H7 (cell line): ENCODE measurements at regions not wholly inside any gene's neighbourhood (a gene's known extent, or its start where the extent isn't known, plus 50 kb on each side); places are given as distances from the start of the nearest gene placed in this dataset.

Experiments used
- DNase-seq: peaks from one replicate; pipeline ENCODE4 v3.0.0; 2012
- H3K27me3 ChIP-seq: 2 replicates; pipeline ENCODE4 v1.6.0; 2011; ENCODE audit warnings: mild to moderate bottlenecking, low read length; ENCODE audit not compliant: control insufficient read depth, insufficient read depth
- H3K36me3 ChIP-seq: replicated peaks from 2 replicates; pipeline ENCODE4 v1.5.1; 2011; ENCODE audit warnings: low read length; ENCODE audit not compliant: control insufficient read depth, insufficient read depth
- H3K4me3 ChIP-seq: 2 replicates; pipeline ENCODE4 v1.5.1; 2011; ENCODE audit warnings: low read depth, mild to moderate bottlenecking, control low read depth, low read length, moderate library complexity; ENCODE audit not compliant: insufficient read depth

DNA sequence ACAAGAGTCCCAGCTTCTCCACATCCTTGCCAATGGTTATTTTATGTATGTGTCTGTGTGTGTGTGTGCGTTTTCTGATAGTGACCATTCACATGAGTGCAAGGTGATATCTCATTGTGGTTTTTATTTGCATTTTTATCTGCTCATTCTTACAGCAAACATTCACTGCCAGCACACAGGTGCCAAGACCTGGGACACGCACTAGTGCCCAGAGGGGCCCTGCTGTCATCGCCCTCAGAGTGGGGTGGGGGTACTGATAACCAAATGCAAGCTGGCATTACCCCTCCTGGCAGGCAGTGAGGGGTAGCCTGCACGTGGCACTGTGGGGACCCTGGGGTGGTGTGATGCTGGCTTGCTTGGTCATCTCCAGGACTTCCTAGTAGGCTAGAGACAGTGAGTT lies 285.4 kb downstream of the LPIN1 start:
- Histone ChIP-seq H3K27me3 (no peaks in the 10 kb centered on the region), H3K4me3 (no peak overlapping the region), H3K36me3 (no peaks in the 10 kb centered on the region)
- DNase-seq: no peak

DNA sequence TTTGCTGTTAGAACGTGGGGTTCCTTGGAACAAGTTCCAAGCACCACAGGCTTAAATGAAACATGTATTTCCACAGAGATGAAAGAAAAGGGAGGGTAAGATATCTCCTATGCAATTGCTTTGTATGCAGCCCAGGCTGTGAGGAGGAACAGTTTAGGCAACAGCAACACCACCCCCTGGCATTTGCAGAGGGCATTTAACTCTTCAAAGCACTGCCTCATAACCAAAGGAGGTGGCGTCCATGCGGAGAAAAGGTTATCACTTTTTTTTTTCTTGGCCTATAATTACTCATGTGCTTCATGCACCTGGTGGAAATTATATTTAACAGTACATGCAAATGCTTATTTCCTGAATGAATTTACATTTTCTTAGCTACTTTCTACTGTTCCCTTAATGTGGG lies 286.0 kb downstream of the LPIN1 start:
- Histone ChIP-seq H3K27me3 (no peaks in the 10 kb centered on the region), H3K36me3 (no peaks in the 10 kb centered on the region), H3K4me3 (no peak overlapping the region)
- peak; percentile 25 for DNase-seq

DNA sequence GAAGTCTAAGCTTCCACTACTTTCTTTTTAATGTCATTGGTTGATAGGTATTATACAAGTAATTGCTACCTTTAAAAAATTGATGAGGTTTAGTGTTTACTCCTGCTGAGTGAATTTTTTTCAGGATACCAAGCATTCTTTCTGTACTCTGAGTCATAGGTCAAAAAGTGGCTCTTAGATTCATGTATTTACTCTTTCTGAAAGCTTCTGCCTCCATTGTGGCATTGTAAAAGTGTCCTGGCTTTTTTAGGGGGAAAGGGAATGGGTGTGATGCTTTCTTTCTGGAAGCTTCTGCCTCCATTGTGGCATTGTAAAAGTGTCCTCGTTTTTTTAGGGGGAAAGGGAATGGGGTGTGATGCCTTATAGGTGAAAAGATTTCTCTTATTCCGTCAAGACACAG lies 286.5 kb downstream of the LPIN1 start:
- DNase-seq: no peak
- Histone ChIP-seq H3K27me3 (no peaks in the 10 kb centered on the region), H3K36me3 (no peaks in the 10 kb centered on the region), H3K4me3 (no peak overlapping the region)

DNA sequence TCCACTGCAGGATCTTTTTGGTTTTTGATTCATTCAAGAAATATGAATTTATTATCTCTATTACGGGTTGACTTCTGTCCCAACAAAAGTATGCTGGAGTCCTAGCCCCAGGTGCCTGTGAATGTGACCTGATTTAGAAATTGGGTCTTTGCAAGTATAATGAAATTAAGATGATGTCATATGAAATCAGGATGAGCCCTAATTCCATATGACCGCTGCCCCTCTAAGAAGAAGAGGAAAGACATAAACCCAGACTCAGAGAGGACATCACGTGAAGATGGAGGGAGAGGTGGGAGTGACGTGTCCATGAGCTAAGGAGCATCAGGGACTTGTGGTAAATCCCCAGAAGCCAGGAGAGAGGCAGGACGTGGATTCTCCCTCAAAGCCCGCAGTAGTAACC lies 287.1 kb downstream of the LPIN1 start:
- Histone ChIP-seq H3K27me3 (no peaks in the 10 kb centered on the region), H3K4me3 (no peak overlapping the region), H3K36me3 (no peaks in the 10 kb centered on the region)
- DNase-seq: no peak

DNA sequence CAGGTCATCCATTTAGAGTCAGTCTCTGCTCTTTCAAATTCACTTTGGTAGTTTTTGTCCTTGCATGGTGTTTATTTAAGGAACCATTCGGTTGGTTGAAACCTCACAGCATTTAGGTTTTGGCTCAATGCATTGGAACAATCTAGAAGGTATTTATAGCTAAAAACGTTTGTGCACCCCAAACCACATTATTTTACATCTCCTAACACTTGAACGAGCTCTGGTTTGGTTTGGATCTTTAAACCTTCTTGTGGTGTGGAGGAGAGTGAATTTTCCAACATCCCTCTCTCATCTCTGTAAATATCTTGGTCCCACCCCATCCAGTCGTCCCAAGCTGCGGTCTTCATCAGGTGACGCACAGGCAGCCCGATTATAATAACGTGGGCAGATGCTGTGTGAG lies 287.9 kb downstream of the LPIN1 start:
- H3K4me3 ChIP-seq: no peak overlapping the region
- no peaks in the 10 kb centered on the region for H3K27me3 ChIP-seq
- no peak for DNase-seq
- no peaks in the 10 kb centered on the region for H3K36me3 ChIP-seq

DNA sequence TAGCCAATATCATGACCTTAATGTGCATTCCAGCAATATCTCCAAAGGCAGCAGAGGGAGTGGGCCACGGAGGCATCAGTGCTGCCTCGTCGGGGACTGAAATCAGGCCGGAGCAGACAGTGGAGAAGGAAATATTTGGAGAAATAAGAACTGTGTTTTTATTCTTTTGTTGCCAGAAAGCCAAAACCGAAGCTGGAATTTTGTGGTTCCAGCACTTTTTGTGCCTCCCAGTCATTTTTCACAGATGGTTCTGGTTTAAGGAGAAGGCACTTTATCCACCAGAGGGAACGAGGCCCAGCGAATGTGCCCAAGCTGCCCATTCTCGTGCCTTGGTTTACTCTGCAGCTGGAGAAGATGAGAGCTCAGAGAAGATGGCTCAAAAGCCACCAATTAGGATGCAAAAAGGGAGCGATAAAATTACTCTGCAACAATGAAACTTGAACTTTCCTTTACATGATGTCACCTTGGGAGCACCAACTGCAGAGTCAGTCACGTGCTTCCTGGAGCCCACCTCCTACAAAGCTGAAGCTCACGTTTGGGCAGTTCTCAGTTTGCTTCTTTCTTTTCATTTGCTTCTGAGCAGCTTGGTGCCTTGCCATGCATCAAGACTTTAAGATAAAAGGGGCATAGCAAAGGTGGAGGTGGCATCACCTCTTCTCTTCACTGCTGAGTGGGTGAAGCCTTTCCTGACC lies 288.7 kb downstream of the LPIN1 start:
- H3K4me3 ChIP-seq: no peak overlapping the region
- no peaks in the 10 kb centered on the region for H3K27me3 ChIP-seq

DNA sequence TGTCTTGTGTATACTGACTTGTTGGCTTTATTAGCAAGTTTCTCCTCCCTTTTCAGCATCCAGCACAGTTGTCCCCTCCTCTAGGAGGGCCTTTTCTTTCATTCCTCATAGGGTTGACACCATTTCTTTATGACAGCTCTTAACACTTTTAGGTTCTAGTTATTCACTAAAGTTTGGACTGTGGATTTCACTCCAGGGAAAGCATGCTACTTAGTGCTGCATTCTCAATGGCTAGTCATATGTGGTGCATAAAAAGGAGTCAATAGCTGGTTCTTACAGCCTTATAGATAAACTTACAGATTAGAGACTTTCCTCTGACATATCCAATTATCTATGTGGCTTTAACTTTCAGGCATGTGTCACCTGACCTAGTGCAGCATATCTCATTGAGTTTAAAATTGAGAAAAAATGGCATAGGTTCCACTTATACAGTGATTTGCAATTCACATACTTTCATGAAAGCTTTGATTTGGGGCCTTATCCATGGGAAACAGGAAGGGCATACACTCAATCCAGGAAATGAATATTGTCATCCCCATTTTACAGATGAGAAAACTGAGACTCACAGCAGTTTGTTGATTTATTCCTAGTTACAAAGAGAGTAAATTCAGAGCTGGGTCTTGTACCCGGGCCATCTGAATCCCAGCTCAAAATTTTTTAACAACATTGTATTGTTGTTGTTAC lies 289.7 kb downstream of the LPIN1 start:
- Histone ChIP-seq H3K36me3 (no peaks in the 10 kb centered on the region), H3K27me3 (no peaks in the 10 kb centered on the region), H3K4me3 (no peak overlapping the region)
- DNase-seq: no peak

More for the DNA sequence above, 288.7 kb downstream of the LPIN1 start:
- no peak for DNase-seq
- H3K36me3 ChIP-seq: no peaks in the 10 kb centered on the region

DNA sequence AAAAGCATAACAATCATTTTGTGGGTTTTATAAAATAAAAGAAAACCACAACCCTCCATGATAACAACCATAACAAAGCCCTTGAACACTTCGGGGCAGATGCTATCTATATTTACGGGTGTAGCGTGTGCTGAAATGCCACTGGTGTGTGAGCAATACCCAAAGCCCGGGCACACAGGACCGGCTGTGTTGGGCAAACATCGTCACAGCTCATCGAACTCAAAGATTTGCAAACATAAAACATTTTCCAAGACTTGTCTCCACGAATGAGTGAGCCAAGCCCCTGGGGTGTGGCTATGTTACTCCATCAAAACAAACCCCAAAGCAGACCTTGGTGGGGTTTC lies 290.2 kb downstream of the LPIN1 start:
- no peak overlapping the region for H3K4me3 ChIP-seq

DNA sequence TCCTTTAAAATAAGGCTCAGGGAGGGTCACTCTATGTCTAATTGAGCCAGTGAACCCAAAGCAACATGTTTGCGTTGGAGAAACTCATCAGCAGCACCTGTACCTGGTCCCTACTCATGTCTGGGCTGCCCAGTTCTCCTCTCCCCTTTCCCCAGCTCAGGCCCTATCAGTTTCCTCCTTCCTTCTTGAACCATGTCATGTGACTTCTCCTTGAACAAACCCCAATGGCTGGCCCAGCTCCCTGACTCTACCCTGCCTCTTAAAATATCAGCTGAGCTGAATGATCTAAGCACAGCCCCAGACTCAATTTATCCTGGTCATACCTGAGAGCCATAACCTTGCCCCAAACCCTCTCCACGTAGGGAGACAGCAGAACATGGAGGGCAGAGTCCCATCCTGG lies 290.9 kb downstream of the LPIN1 start:
- Histone ChIP-seq H3K4me3 (no peak overlapping the region), H3K27me3 (no peaks in the 10 kb centered on the region), H3K36me3 (no peaks in the 10 kb centered on the region)
- DNase-seq: no peak

More for the DNA sequence above, 290.2 kb downstream of the LPIN1 start:
- no peaks in the 10 kb centered on the region for H3K36me3 ChIP-seq
- no peaks in the 10 kb centered on the region for H3K27me3 ChIP-seq
- DNase-seq: no peak

DNA sequence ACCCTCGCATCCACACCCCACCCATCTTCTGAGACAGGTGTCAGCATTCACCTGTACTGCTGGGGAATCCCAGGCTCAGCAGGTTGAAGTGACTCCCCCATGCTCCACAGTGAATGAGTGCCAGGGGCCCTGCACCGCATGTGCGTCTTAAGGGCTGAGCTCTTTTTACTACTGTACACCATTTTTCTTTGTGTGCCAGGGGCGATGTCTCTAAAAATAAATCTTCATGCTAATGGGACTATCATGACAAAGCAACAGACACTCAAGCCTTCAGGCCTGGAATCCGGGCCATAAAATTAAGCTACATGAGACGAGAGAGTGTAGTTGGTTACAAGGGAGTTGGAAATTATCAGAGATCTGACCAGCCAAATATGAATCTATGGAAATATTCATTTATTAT lies 294.8 kb downstream of the LPIN1 start:
- H3K36me3 ChIP-seq: no peaks in the 10 kb centered on the region
- H3K4me3 ChIP-seq: no peak overlapping the region
- DNase-seq: no peak
- H3K27me3 ChIP-seq: no peaks in the 10 kb centered on the region

DNA sequence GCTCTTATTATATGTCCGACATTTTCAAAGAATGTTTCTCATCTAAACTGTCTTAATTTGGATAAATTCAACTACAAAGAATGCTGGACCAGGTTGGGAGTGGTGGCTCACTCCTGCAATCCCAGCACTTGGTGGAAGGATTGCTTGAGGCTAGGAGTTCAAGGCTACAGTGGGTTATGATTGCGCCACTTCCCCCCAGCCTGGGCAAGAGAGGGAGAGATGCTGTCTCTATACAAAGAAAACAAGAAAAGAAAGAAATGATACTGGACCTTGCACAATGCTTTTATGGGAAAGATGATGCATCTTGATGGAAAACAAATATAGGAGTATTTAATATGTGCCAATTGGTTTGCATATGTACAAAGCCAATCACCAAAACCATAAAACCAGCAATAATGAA lies 296.7 kb downstream of the LPIN1 start:
- H3K36me3 ChIP-seq: no peaks in the 10 kb centered on the region
- H3K4me3 ChIP-seq: no peak overlapping the region
- DNase-seq: no peak
- no peaks in the 10 kb centered on the region for H3K27me3 ChIP-seq

DNA sequence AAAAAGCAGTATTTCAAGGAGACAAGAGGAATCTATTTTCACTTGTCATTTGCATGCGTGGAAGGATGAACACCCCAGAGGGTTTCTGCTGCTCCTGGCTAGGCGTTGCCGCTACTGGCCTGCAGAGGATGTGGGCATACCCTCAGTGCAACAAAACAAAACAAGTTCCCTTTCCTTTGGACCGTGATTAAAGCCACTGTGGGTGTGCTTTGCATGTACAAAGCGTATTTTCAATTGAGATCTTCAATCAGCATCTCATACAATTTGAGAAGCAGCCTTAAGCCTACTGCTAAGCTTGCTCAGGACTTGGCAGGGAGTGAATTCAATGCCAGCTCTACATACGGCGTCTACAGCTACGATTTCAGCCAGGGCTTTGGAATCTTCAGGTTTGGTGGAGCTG lies 298.4 kb downstream of the LPIN1 start:
- H3K4me3 ChIP-seq: no peak overlapping the region
- no peaks in the 10 kb centered on the region for H3K36me3 ChIP-seq
- H3K27me3 ChIP-seq: no peaks in the 10 kb centered on the region
- no peak for DNase-seq

DNA sequence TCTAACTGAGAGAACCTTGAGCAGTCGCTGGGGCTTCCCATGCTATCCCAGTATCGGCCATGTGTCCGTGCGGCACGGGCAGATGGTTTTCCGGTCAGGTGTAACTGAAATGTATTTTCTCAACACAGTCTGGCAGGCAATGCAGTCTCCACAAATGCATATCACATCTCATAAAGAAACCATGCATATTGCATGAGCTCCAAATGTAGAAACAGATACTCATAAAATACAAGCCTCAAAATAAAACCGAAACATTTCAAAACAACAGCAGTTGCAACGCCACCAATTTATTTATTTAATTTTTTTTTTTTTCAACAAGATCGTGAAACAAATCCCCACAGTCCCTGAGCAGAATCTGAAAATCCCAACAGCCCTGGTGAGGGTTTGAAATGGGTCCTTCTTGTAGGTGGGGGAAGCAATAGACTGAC lies 299.4 kb downstream of the LPIN1 start:
- H3K27me3 ChIP-seq: no peaks in the 10 kb centered on the region
- H3K4me3 ChIP-seq: no peak overlapping the region
- H3K36me3 ChIP-seq: no peaks in the 10 kb centered on the region
- DNase-seq: no peak

DNA sequence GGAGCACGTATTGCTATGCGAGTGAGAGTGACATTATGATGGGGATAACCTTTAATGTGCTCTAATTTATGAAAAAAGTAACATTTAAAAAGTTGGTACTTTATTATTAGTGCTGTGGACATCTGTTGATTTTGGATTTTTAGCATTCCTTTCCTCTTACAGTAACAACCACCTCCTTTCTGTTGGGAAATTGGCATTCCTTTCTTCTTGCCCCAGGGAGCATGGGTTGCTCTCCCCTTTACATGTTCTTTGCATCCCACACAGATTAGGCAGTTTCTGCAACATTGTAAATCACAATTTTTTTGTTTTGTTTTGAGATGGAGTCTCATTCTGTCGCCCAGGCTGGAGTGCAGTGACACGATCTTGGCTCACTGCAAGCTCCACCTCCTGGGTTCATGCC lies 300.2 kb downstream of the LPIN1 start:
- H3K27me3 ChIP-seq: no peaks in the 10 kb centered on the region
- no peak for DNase-seq
- H3K4me3 ChIP-seq: no peak overlapping the region
- no peaks in the 10 kb centered on the region for H3K36me3 ChIP-seq

DNA sequence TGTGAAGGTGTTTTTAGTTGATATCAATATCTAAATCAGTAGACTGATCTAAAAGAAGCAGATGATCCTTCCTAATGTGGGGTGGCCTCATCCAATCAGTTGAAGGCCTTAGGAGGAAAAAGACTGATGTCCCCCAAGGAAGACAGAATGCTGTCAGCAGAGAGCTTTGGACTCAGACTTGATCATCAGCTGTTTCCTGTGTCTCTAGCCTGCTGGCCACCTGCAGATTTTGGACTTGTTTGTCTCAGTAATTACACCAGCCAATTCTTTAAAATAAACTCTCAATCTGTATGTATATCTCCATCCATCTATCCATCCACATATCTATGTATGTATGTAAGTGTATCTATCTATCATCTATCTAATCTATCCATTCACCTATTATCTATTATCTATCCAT lies 301.3 kb downstream of the LPIN1 start:
- no peaks in the 10 kb centered on the region for H3K36me3 ChIP-seq
- no peak overlapping the region for H3K4me3 ChIP-seq
- no peak for DNase-seq
- H3K27me3 ChIP-seq: no peaks in the 10 kb centered on the region
